HG02885 (cell line): ENCODE measurements at regions not wholly inside any gene's neighbourhood (a gene's known extent, or its start where the extent isn't known, plus 50 kb on each side); places are given as distances from the start of the nearest gene placed in this dataset.
"Not testable (repeated sequence)": the region's sequence is repeated elsewhere in the genome, so short reads cannot be mapped to it uniquely, and the experiment has no call there.

Source experiments
- ATAC-seq: cut with Tn5 transposase; IDR thresholded peaks from one replicate; pipeline ENCODE4 v1.9.1; 2021; ENCODE audit warnings: mild to moderate bottlenecking; ENCODE audit not compliant: unreplicated experiment, poor library complexity

DNA sequence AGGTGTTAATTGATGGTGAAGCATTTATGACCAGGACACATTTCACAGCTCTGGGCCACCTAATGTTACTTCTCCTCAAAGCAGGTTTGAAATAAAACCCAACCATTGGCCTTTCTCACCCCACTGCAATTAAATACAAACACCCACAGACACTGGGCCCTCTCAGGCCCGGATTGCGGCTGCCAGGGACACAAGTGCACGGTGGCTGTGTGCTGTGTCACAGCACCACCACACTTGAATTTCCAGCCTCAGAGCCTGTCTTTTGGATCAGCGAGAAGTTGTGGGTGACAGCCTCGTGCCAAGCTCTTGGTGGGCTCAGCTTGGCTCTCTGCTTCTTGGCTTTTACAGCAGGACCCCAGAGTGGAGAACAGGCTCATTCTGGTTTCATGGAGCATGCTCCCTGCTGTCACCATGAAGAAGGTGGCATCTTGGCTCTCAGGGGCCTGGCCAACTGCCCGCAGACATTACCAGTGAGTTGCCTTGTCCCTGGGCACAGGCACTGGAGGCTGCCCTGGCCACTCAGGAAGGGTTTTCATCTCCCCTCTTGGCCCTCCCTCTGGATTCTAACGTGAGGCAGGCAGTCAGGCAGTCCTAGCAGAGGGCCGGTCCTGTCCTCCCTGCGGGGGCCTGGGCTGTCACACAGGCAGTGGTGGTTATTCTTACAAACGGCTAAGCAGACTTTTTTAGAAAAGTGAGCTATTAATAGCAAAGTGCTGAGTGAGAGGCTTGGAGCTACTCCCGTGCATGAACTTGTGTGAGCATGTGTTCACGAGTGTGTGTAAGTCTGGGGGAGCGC is 234.5 kb downstream of the BCL2L11 start:
- not testable (repeated sequence) for ATAC-seq

DNA sequence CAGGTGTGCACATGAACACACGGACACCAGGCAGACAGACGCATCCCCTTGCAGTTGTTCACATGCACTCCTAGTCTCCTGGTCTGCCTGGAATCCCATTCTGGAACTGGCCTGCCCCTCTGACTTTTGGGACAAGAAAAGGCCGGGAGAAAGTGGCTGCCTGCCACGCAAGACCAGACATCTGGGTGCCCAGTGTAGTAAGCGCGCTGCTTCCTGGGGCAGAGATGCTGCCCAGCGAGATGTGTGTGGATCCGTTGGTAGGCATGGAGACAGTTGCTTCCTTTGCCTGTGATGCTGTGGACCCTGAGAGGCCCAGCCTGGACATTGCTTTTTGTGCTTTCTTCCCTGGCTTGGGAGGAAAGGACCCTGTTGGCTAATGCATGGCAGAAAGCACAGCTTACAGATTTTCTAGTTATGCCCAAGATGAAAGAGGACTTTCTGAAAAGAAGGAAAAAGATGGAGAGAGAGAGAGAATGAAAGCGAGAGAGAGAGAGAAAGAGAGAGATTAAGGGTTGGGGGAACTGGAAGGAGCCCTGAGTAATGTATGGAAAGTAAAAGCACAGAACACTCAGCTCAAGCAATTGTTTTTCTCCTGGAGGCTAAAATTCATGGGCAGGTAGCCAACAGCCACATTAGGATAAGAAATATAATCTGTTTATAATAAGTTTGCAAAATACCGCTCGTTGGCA is 235.3 kb downstream of the BCL2L11 start:
- ATAC-seq = not testable (repeated sequence)

DNA sequence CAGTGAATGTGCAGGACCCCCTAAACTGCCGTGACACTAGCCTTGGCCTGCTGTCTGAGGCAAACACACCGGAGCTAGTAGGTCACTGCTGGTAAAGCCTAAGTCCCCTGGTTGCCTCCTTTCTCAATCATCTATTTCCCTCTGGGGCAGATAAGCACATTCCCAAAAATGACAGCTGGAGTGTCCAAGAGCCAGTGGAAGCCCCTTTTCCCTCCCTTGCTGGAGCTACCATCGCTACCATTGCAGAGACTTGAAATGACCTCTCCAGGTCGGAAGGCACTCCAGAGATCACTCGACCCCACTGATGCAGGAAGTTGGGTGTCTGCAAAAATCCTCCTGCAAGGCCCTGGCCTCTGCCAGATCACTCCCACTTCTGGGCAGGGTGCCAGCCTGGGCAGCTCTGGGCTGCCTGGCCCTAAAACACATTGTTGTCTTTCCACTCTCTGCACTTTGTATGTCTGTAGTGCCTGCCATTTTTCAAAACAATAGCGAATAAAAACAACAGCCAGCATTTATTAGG is 235.9 kb downstream of the BCL2L11 start:
- not testable (repeated sequence) for ATAC-seq

DNA sequence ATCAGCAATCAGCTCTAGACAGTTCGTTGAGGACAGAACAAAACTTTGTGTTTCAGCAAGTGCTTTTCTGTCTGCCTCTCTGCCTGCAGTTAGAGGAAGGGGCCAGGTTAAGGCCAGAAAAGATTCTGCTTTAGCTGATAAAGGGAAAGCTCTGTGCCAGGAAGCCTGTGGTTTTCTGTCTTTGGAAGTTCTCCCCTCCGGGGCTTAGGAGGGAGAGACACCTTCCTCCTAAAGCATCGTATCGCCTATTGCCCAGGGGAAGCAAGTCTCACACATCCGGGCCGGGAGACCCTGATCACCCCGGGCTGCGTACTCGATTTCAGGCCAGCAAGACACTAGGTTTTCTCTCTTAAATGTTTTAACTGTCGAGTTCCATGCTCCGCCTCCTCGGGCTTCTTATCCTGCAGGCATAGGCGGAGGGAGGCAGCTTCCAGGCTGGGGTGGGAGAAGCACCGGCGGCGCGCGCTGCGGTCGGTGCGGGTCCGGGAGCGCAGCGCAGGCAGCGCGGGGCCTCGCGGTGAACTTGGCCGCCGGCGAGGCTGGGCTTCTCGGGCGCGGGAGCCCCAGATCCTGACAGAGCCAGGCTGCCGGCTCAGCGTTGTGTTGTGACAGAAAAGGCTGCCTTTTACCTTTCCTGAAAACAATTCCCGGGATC is 245.4 kb downstream of the BCL2L11 start:
- ATAC-seq = not testable (repeated sequence)

DNA sequence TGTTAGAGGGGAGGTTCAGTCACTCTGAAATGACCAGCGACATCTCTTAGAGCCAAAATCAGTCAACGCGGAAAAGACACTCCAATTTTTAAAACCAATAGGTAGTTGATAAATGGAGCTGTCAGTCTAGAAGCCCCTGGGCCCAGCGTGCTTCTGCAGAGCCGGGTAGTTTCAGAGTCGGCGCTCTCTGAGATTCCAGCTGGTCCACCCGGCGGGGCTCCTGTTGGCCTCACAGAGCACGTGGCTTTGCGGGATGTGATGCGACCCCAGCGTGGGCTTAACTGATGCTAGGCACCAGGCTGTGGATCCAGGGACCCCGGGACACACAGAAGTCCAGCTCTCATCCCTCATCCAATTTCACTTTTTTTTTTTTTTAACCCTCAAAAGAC is 245.9 kb downstream of the BCL2L11 start:
- not testable (repeated sequence) for ATAC-seq

DNA sequence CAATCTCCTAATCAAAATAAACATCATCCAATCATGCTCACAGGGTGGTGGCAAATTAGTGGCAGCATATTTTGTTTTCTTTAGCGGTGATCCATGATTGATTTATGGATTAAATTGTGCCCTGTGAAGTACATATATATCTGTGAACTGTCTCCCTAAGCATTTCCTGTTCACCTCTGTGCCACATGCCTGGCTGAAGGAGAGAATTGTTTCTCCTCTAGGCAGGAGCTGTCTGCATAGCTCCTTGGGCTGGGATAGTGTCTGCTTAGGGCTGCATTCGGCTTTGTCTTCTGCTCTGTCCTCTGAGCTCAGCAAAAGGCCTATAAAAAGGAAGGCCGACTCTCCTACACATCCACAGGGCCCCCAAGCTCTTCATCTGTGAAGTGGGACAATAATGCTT is 246.4 kb downstream of the BCL2L11 start:
- not testable (repeated sequence) for ATAC-seq

DNA sequence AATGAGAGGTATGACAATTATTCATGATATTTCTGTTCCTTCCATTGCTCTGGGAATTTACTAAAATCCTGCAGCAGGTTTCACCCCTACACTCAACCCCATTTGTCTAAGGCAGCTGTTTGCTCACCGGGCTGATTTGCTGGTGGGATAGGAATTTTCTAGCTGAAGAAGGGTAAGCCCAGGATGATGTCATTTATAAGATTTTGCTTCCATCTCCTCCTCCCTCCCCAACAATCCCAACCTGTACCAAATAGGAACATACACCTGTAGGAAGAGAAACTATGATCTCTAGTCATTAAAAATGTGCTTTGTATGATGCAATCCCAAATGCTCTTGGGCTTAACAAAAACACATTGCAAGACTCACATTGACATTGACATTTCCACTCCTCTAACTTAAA is 247.2 kb downstream of the BCL2L11 start:
- not testable (repeated sequence) for ATAC-seq

DNA sequence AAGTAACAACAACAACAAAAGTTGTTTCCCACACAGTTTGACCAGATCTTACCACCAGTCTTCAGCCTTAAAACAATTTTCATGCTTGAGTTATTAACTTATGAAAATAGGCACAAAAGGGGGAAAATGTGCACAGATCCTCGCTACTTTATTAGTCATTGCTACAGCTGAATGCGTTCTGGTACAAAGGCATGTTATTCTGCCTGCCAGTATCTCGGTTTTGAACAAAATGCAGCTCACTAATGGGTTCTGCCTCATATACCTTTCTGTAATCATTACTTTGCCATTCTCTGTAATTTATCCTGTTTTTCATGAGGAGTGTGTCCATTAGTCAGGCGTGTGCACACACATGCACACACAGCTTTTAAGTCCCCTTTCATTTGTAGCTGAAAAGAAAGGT is 247.6 kb downstream of the BCL2L11 start:
- ATAC-seq = peak; percentile 70

DNA sequence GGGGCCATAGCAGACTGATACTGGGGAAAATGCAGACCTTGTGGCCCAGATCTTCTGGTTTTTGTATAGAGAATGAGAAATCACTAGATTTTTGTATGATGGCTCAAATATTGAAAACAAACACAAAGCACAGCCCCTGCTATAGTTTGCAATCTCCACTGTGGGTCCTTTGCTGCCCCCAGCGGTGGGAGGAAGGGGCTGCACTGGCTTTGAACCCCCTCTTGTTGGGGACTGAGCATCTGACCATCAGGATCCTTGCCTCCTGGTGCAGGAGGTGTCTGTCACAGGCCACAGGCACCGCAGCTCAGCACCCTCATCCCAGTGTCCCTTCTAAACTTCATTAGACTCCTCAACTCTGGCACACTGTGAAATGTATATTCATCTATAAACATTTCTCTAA is 252.3 kb downstream of the BCL2L11 start:
- ATAC-seq = peak; percentile 53

DNA sequence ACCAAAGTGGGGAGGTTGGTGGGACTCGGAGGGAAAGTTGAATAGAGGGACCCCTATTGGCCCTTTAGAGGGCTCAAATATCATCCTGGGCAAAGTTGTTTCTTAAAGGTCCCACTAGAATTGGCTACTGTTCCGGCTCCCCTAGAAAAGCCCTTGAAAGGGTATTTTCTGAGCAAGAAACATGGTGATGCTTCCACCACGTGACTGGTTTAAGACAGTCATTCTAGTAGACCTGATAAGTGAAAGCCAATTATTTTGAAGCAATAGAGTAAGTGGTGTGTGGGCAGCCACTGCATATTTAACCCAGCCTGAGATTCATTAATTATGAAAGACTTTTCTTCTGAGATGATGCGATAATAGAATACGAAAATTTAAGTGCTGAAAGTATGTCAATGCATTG is 253.3 kb downstream of the BCL2L11 start:
- not testable (repeated sequence) for ATAC-seq

DNA sequence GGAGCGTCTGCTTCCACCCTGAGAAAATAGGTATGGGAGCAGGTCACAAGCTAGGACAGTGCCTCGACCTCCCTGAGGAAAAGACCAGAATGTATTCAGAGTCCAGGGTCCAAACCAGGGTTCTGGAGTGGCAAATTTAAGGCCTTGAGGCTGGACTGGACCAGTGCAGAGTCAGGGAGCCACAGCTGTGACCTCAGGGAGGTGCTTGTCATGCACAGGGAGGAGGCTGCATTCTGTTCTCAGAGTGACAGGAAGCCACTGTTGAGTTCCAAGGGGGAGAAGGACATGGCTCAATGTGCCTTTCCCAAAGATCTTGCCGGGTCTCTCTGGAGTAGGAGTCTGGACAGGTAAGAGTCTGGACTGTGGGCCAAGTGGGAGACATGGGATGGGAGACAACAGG is 254.0 kb downstream of the BCL2L11 start:
- not testable (repeated sequence) for ATAC-seq

DNA sequence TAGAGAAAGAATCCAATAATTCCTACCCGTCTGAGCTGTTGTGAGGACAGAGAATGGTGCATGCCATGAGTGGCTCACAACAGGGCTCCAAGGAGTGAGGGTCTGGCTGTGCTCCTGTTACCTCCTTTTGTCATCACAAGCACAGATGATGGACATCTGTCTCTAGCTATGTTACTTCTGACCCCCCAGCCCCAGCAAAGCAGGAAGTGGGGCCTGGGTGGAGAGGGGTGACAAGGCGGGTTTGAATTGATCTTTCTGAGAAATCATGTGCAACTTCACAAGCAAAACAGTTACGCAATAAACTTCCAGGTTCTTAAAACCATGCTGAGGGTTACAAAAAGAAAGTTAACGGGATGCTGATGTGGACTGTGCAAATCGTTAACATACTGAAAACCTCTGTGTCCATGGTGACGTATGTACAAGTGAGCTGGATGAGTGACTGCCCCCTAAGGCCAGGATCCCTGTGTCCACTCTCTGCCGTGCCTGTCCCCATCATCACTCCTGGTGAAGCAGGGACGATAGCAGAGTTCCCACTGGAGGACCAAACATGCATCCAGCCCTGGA is 254.7 kb downstream of the BCL2L11 start:
- ATAC-seq = not testable (repeated sequence)

DNA sequence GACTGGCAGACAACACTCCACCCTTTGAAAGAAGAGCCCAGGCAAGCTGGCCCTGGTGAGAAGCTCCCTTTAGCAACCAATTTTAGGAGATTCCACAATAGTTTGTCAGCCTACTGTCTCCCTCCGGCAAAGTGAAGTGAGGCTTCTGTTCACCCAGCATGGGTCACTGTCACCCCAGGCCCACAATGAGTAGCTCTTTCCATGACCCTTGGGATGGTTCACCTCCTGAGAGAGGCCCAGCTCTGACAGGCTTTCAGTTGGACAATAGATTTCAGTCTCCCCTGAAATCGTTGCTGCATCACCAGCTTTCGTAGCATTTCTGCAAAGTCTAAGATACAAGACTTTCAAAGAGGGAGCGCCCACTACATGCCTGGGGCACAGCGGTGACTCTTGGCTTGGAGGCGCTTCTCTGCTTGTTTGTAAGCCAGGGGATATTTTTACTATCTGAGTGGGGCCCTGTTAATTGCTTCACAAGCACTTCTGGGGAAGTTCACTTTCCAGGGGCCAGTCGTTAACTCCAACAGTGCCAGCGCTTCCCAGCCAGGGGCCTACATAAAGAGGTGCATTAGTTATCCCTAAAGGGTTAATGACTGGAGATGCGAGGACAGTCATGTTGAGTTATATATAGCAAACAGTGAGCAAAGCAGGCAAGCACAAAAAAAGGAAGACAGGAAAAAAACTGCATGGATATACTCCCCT is 255.7 kb downstream of the BCL2L11 start:
- not testable (repeated sequence) for ATAC-seq

DNA sequence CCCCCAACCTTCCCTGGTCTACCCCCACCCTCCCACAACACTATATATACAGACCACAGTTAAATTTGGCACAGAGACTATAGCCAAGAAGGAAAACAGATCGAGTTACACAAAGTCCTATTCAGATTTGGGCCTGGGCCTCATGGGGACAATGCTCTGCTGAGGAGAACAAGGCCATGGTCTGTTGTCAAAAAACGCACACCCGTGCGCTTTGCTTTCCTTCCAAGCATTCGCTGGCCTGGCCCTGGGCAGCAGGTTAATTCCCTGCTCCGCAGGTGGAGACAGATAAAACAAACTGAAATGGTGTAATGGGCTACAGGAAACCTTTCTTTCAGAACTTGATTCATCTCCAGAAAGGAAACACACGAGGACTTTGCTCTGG is 256.2 kb downstream of the BCL2L11 start:
- ATAC-seq = not testable (repeated sequence)

DNA sequence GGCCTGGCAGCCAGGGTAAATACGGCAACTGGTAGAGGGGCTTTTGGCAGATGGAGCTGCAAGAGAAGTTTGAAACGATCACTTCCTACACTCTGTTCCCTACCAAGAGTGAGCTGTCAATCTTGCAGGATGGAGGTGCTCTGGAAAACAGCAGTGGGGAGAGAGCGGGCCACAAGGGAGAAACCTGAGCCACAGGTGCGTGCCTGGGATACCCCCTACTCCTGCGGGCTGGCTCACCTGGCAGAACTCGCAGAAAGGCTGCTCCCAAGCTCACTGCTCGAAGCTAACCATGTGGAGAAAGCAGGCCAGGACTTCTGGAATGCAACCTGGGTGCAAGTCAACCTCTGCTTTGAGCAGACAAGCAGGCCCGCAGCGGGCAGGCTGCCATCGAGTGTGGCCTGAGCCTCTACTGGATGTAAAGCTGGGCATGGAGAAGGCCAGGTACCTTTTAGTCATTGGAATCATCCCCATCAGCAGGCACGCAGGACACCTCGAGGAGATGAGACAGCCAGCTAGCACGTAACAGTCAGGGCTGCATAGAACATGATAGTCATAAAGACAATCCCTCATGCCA is 256.8 kb downstream of the BCL2L11 start:
- ATAC-seq = not testable (repeated sequence)

DNA sequence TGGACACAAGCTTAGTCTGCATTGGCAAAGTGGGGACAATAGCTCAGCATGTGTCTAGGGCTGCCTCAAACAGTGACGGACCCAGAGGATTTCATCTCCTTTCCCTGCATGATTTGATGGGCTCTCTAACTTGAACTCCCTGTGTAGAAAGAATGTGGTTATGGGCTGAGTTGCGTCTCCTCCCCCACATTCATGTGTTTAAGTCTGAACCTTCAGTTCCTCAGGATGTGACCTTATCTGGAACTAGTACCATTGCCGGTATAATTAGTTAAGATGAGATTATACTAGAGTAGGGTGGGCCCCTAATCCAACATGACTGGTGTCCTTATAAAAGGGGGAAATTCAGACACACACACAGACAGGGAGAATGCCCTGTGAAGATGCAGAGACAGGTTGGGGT is 257.6 kb downstream of the BCL2L11 start:
- not testable (repeated sequence) for ATAC-seq

DNA sequence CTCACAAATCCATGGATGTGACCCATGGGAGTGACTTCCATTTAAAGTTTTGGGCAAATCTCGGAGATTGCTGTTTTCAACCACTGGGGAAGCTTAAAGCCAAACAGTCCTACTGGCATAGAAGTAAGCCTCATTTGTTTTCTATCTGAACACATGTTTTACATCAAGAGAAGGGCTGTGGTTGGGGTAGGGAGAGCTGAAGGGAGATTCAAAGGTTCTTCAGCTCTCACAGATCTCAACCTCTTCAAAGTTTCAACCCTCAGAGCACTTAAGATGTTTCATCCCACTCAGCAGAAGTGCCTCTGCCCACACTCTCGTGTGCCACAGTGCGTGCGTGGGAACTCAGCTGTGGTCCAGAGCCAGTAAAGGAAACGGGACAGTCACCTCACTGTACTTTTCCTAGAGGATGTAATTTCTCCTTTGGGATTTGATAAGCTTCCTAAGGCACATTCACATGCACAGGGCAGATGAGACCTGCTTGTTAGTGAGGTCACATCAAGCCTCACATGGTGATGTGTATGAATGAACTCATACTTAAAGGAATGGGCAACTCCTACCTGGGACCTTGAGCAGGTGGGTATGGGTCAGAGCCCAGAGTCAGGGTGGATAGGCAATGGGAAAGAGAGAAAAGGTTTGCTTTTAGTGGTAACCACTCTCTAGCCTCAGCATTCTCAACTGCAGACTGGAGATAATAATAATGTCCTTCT is 260.2 kb downstream of the BCL2L11 start:
- not testable (repeated sequence) for ATAC-seq

DNA sequence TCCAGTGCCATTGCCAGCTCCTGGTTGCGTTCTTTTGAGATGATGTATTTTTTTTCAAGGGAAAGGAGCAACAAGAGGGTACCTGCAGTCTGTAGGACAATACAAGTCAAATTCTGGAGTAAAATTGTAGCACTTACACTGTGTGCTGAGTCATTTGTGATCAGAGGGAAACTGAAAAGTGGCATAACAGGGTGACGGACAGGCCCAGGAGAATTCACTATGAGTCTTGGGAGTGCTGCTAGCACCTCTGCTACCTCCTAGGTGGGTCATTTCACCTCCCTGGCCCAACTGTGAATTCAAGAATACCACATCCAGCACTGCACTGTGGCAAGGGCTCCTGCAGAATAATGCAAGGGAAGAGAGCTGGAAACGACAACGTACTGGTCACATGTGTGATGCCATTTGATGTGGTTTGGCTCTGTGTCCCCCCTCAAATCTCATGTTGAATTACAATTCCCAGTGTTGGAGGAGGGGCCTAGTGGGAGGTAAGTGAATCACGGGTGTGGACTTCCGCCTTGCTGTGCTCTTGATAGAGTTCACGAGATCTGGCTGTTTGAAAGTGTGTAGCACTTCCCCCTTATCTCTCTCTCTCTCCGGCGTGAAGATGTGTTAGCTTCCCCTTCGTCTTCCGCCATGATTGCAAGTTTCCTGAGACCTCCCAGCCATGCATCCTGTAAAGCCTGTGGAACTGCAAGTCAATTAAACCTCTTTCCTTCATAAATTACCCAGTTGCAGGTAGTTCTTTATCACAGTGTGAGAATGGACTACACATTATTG is 261.0 kb downstream of the BCL2L11 start:
- not testable (repeated sequence) for ATAC-seq
